ENCODE measurements at regions not wholly inside any gene's neighbourhood (a gene's known extent, or its start where the extent isn't known, plus 50 kb on each side); places are given as distances from the start of the nearest gene placed in this dataset.
A peak's percentile ranks its signal among the peaks of the same experiment; 100 is the strongest.

DNA sequence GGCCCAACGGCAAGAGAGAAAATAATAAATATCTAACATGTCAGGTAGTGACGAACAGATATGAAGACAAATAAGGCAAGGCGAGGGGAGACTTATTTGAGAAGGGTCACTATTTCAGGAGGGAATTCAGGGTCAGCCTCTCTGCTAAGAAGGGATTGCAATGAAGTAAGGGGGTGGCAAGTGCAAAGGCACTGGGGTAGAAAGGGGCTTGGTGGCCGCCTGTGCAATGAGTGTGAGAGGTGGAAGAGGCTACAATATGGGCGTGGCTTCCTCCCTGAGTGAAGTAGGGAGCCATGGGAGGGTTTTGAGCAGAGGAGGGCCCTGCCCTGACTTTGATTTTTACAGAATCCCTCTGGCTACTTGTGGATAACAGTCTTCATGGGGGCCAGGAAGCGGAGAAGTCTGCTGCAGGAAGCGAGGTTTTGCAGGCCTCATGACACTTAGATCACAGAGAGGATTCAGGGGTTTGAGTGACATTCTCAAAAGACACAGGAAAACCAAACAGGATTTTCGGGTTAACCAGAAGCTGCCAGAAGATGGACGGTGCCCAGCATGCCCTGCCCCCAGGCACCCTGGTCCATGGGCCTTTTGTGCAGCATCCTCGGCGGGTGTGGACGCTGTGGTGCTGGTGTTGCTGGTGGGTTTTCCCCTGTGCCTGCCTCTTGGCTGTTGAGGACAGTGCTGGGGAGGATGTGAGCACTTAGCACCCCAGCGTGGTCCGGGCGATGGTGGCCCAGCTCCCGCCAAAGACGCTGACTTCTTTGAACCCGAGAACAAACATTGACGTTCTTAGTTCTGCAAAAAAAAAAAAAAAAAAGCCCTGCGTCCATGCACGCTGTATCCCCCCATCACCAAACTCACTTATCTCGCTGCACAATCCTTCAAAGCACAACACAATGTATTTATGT is 124.2 kb upstream of the PTPN1 start:
- in situ Hi-C loops (cut with HindIII; ENCODE audit: low sequenced_read_pairs), result no loop called here
- DNase-seq (ENCODE audit: low read depth, low spot score), result no peak
- H3K4me3 ChIP-seq (ENCODE audit: low read depth, low read length), result no peak overlapping the region
- TF ChIP-seq, protein P1, sequence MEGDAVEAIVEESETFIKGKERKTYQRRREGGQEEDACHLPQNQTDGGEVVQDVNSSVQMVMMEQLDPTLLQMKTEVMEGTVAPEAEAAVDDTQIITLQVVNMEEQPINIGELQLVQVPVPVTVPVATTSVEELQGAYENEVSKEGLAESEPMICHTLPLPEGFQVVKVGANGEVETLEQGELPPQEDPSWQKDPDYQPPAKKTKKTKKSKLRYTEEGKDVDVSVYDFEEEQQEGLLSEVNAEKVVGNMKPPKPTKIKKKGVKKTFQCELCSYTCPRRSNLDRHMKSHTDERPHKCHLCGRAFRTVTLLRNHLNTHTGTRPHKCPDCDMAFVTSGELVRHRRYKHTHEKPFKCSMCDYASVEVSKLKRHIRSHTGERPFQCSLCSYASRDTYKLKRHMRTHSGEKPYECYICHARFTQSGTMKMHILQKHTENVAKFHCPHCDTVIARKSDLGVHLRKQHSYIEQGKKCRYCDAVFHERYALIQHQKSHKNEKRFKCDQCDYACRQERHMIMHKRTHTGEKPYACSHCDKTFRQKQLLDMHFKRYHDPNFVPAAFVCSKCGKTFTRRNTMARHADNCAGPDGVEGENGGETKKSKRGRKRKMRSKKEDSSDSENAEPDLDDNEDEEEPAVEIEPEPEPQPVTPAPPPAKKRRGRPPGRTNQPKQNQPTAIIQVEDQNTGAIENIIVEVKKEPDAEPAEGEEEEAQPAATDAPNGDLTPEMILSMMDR (IDR thresholded peaks at IDR 0.05; ENCODE audit: low read depth, low read length), result no peak

DNA sequence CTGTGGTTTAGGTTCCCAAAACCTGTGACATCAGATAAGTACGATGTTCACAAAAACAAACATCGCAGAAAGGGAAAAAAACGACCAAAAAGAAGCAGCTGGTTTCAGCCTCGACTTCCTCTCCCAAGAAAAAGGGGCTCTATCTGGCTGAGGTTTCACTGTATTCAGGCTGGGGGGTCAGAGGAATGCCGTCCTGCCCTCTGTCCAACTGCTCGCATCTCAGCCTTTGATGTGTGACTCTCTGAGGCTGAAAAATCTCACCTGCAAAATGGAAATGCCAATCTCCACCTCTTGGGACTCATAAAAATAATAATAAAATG is 123.6 kb upstream of the PTPN1 start:
- H3K4me3 ChIP-seq (ENCODE audit: low read depth, low read length), result no peak overlapping the region
- DNase-seq (ENCODE audit: low read depth, low spot score), result no peak
- TF ChIP-seq, protein P1 (IDR thresholded peaks at IDR 0.05; ENCODE audit: low read depth, low read length), result no peak
- in situ Hi-C loops (cut with HindIII; ENCODE audit: low sequenced_read_pairs), result no loop called here

DNA sequence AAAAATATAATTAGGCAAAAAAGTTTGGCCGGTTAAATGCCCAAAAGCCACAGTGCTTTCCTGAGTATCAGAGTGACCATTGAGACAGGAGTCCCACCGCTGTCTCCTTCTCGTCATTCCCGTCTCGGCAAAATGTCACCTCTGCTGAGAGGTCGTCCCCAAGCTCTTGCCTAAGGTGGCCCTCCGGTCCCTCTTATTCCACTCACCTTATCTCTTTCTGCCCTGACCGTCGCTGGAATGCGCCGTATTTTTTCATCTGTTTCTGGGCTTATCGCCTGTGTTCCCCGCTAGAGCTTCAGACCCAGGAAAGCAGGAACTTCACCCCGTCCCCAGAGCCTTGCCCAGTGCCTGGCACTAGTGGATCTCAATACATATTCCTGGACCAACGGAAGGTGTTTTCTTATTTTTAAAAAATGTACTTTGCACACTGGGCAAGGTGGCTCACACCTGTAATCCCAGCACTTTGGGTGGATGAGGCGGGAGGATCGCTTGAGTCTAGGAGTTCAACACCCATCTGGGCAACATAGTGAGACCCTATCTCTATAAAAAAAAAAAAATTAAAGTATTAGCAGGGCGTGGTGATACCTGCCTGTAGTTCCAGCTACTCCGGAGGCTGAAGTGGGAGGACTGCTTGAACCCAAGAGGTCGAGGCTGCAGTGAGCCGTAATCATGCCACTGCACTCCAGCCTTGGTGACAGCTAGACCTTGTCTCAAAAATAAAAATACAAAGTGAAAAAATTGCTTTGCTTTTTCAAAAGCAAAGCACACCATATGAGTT is 122.8 kb upstream of the PTPN1 start:
- DNase-seq (ENCODE audit: low read depth, low spot score), result no peak
- no peak overlapping the region for H3K4me3 ChIP-seq (ENCODE audit: low read depth, low read length)
- in situ Hi-C loops (cut with HindIII; ENCODE audit: low sequenced_read_pairs), result no loop called here
- TF ChIP-seq, protein P1 (IDR thresholded peaks at IDR 0.05; ENCODE audit: low read depth, low read length), result no peak

DNA sequence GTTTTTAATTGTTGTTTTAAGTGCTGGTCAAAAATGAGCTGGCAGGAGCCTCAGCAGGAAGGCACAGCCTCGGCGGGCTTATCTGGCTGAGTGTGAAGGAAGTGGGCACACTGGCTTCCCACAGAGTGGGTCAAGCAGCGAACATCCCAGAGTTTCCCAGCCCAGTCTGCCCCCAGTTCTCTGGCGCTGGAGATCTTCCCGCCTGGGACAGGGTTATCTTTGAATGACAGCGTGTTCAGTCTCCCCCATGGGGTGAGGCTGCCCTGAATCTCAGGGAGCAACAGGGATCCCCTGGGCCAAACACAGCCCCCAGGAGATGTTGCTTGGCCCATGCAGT is 122.2 kb upstream of the PTPN1 start:
- TF ChIP-seq, protein P1 (IDR thresholded peaks at IDR 0.05; ENCODE audit: low read depth, low read length), result no peak
- in situ Hi-C loops (cut with HindIII; ENCODE audit: low sequenced_read_pairs), result no loop called here
- peak; percentile 20 for DNase-seq (ENCODE audit: low read depth, low spot score)
- no peak overlapping the region for H3K4me3 ChIP-seq (ENCODE audit: low read depth, low read length)

DNA sequence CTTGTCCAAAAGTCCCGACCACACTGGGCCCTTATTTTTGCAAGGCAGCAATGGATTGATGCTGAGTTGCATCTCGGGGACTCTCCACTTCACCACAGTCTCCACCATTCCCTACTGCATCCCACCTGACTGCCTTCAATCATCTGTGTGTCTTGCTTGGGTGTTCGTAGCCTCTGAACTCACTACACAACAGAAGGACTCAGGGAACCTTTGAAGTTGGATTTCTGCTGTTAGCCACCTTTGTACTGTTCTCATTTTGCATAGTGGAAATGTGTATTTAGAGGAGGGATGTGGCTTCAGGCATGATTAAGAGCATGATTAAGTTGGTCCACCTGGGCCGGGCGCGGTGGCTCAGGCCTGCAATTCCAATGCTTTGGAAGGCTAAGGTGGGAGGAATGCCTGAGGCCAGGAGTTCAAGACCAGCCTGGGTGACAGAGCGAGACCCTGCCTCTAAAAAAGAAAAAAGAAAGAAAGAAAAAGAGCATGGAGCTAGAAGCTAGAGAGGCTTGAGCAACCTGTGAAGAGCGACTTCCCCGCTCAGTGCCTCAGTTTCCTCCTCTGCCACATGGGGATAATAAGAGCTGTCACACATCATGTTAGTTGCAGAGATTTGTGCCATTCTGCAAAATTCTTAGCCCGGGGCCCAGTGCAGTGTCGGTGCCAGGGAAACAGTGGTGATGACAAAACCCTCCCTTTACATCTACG is 121.3 kb upstream of the PTPN1 start:
- in situ Hi-C loops (cut with HindIII; ENCODE audit: low sequenced_read_pairs), result no loop called here
- no peak for DNase-seq (ENCODE audit: low read depth, low spot score)
- H3K4me3 ChIP-seq (ENCODE audit: low read depth, low read length), result no peak overlapping the region
- TF ChIP-seq, protein P1 (IDR thresholded peaks at IDR 0.05; ENCODE audit: low read depth, low read length), result no peak

DNA sequence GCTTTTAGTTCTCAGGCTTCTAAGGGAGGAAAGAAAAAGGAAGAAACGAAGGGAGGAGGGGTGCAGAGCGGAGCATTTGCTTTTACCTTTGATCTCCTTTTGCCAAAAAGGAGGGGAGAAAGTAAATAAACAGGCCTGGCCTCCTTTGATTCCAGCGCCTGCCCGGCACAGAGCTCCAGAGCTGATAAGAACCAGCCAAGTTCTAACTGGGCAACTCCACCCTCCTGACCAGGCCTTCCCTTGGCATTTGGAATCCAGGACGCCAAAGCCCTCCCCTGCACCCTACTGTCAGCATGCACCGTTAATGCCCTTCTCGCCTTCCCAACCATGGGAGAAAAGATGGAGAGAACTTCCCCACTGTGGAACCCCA is 120.8 kb upstream of the PTPN1 start:
- in situ Hi-C loops (cut with HindIII; ENCODE audit: low sequenced_read_pairs), result no loop called here
- TF ChIP-seq, protein P1 (IDR thresholded peaks at IDR 0.05; ENCODE audit: low read depth, low read length), result no peak
- no peak overlapping the region for H3K4me3 ChIP-seq (ENCODE audit: low read depth, low read length)
- no peak for DNase-seq (ENCODE audit: low read depth, low spot score)

Measured in astrocyte of the spinal cord (primary cell).